HEK293 (cell line): ENCODE measurements at regions not wholly inside any gene's neighbourhood (a gene's known extent, or its start where the extent isn't known, plus 50 kb on each side); places are given as distances from the start of the nearest gene placed in this dataset.

Experiments used
- CTCF ChIA-PET: fragments of 350-600 bp; formaldehyde crosslinking; extraction: SDS; loops from one replicate; lab custom pipeline; 2021; ENCODE audit warnings: antibody characterized with exemption; lab: Yijun Ruan, JAX
- POLR2A ChIA-PET: fragments of 300-600 bp; formaldehyde crosslinking; extraction: SDS; loops from one replicate; lab custom pipeline; 2020; ENCODE audit warnings: antibody characterized with exemption, inconsistent platforms; lab: Yijun Ruan, JAX
- H3K27ac ChIP-seq: fragments of 200-500 bp; sonication (Bioruptor generic); 2 replicates; pipeline ENCODE4 v1.5.1; 2014; ENCODE audit warnings: low read depth, low read length, control low read depth, inconsistent platforms; ENCODE audit errors: extremely low read depth
- H3K36me3 ChIP-seq, 2 experiments: fragments of 200-500 bp in 1 of 2; sonication (Bioruptor generic) in 1 of 2; 1 replicate in 1 of 2; 2 replicates in 1 of 2; pipeline ENCODE4 v1.5.1; 2014 to 2017; ENCODE audit warnings: inconsistent platforms in 2 of 2, low read length in 2 of 2; ENCODE audit not compliant: control insufficient read depth in 2 of 2, insufficient read depth in 1 of 2
- H3K4me1 ChIP-seq: fragments of 200-500 bp; sonication (Bioruptor generic); 2 replicates; pipeline ENCODE4 v1.5.1; 2014; ENCODE audit warnings: mild to moderate bottlenecking, low read length, inconsistent platforms; ENCODE audit not compliant: control insufficient read depth, insufficient read depth
- H3K4me3 ChIP-seq: 2 replicates; pipeline ENCODE4 v1.5.1; 2011; ENCODE audit warnings: low read depth, mild to moderate bottlenecking, control low read depth, low read length, moderate library complexity
- H3K9me3 ChIP-seq: fragments of 200-500 bp; sonication (Bioruptor generic); 2 replicates; pipeline ENCODE4 v1.5.1; 2014; ENCODE audit warnings: low read depth, low read length, inconsistent platforms; ENCODE audit not compliant: control insufficient read depth, insufficient read depth
- EGR2 ChIP-seq: fragments of 450-650 bp; formaldehyde crosslinking; IDR thresholded peaks from 2 replicates; pipeline ENCODE4 v1.5.1; 2016; ENCODE audit warnings: low read depth, missing biosample characterization, missing genetic modification characterization
- KLF10 ChIP-seq: fragments of 450-650 bp; IDR thresholded peaks from 2 replicates; pipeline ENCODE4 v1.5.1; 2018; ENCODE audit warnings: missing biosample characterization, mild to moderate bottlenecking, missing genetic modification characterization
- RBAK ChIP-seq: fragments of 450-650 bp; formaldehyde crosslinking; IDR thresholded peaks from 2 replicates; pipeline ENCODE4 v1.5.1; 2016; ENCODE audit warnings: missing biosample characterization, missing genetic modification characterization
- SALL2 ChIP-seq: fragments of 450-650 bp; formaldehyde crosslinking; IDR thresholded peaks from 2 replicates; pipeline ENCODE4 v1.5.0; 2017; ENCODE audit warnings: missing biosample characterization, mild to moderate bottlenecking, missing genetic modification characterization, borderline replicate concordance
- SP7 ChIP-seq: fragments of 450-650 bp; formaldehyde crosslinking; IDR thresholded peaks from 2 replicates; pipeline ENCODE4 v1.5.1; 2016; ENCODE audit warnings: missing biosample characterization, missing genetic modification characterization
- ZFP3 ChIP-seq: fragments of 450-650 bp; formaldehyde crosslinking; IDR thresholded peaks from 2 replicates; pipeline ENCODE4 v1.5.1; 2016; ENCODE audit warnings: low read depth, missing biosample characterization, missing genetic modification characterization
- ZFP69B ChIP-seq: fragments of 450-650 bp; formaldehyde crosslinking; IDR thresholded peaks from 2 replicates; pipeline ENCODE4 v1.5.1; 2016; ENCODE audit warnings: missing biosample characterization, missing genetic modification characterization
- ZIC2 ChIP-seq: fragments of 450-650 bp; formaldehyde crosslinking; IDR thresholded peaks from 2 replicates; pipeline ENCODE4 v1.5.1; 2016; ENCODE audit warnings: missing biosample characterization, missing genetic modification characterization
- ZNF211 ChIP-seq: fragments of 450-650 bp; formaldehyde crosslinking; IDR thresholded peaks from 2 replicates; pipeline ENCODE4 v1.5.1; 2016; ENCODE audit warnings: low read depth, missing biosample characterization, missing genetic modification characterization
- ZNF239 ChIP-seq: fragments of 450-650 bp; formaldehyde crosslinking; IDR thresholded peaks from 2 replicates; pipeline ENCODE4 v1.5.1; 2016; ENCODE audit warnings: missing biosample characterization, missing genetic modification characterization
- ZNF37A ChIP-seq: fragments of 450-650 bp; IDR thresholded peaks from 2 replicates; pipeline ENCODE4 v1.5.1; 2018; ENCODE audit warnings: missing biosample characterization, missing genetic modification characterization
- ZNF404 ChIP-seq: fragments of 450-650 bp; formaldehyde crosslinking; IDR thresholded peaks from 2 replicates; pipeline ENCODE4 v1.5.1; 2017; ENCODE audit warnings: missing biosample characterization, missing genetic modification characterization
- ZNF521 ChIP-seq: fragments of 450-650 bp; formaldehyde crosslinking; IDR thresholded peaks from 2 replicates; pipeline ENCODE4 v1.5.1; 2017; ENCODE audit warnings: missing biosample characterization, mild to moderate bottlenecking, missing genetic modification characterization
- ZNF544 ChIP-seq: fragments of 450-650 bp; formaldehyde crosslinking; IDR thresholded peaks from 2 replicates; pipeline ENCODE4 v1.5.0; 2017; ENCODE audit warnings: missing biosample characterization, missing genetic modification characterization
- ZNF558 ChIP-seq: fragments of 450-650 bp; formaldehyde crosslinking; IDR thresholded peaks from 2 replicates; pipeline ENCODE4 v1.5.1; 2016; ENCODE audit warnings: missing biosample characterization, missing genetic modification characterization
- ZNF610 ChIP-seq: fragments of 450-650 bp; formaldehyde crosslinking; IDR thresholded peaks from 2 replicates; pipeline ENCODE4 v1.5.1; 2016; ENCODE audit warnings: missing biosample characterization, missing genetic modification characterization, borderline replicate concordance
- ZNF660 ChIP-seq: fragments of 450-650 bp; IDR thresholded peaks from 2 replicates; pipeline ENCODE4 v1.5.1; 2018; ENCODE audit warnings: missing biosample characterization, mild to moderate bottlenecking, missing genetic modification characterization
- ZNF677 ChIP-seq: fragments of 450-650 bp; IDR thresholded peaks from 2 replicates; pipeline ENCODE4 v1.5.0; 2018; ENCODE audit warnings: missing biosample characterization, mild to moderate bottlenecking, missing genetic modification characterization, moderate library complexity
- ZNF777 ChIP-seq: fragments of 450-650 bp; formaldehyde crosslinking; IDR thresholded peaks from 2 replicates; pipeline ENCODE4 v1.5.1; 2017; ENCODE audit warnings: missing biosample characterization, missing genetic modification characterization, borderline replicate concordance
- ZXDB ChIP-seq: fragments of 450-650 bp; formaldehyde crosslinking; IDR thresholded peaks from 2 replicates; pipeline ENCODE4 v1.5.1; 2016; ENCODE audit warnings: missing biosample characterization, missing genetic modification characterization
- TF ChIP-seq, protein P1 (sequence below): fragments of 450-650 bp; formaldehyde crosslinking; IDR thresholded peaks from 2 replicates; pipeline ENCODE4 v1.5.1; 2017; ENCODE audit warnings: missing biosample characterization, missing genetic modification characterization

DNA sequence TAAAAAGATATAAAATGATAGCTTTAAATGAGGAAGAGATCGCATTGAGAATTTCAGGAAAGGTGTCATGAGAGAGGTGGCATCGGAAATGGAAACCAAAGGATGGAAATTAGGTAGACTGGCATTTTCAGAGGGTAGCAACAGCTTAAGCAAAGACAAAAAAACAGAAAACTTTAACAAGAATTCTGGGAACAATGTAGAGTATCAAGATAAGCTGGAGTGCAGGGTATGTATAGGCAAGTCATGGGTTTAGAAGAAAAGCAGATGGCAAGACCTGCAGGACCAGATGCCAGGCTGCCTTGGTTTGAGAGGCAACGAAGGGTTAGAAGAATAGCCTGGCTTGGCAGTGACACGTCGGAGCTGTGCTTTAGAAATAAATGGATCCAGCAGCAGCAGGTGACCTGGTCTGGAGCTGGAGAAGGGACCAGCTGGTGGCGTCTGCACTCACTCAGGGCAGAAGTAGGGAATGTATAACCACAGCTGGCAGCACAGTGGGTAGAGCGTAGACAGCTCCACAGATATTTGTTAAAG lies 149.4 kb upstream of the TIAM1 start:
- TF ChIP-seq KLF10 (tag by site-specific recombination) (no peak), ZNF558 (peak; percentile 92)
- no peak overlapping the region for H3K4me3 ChIP-seq
- no peaks in the 10 kb centered on the region for H3K9me3 ChIP-seq
- H3K27ac ChIP-seq, result no peak overlapping the region
- H3K4me1 ChIP-seq, result peaks cover 20% of the 10 kb centered on the region
- ChIA-PET CTCF (interaction anchor here (1.4 to 1.7 kb wide), 3 partner anchors 8 to 87 kb away, joined by 4 to 5 read pairs (median 5); no protein-coding TSS in a partner anchor), POLR2A (interaction anchor here (1.0 to 1.2 kb wide), 2 partner anchors 64 to 66 kb away, joined by 3 to 5 read pairs; no protein-coding TSS in a partner anchor)
- H3K36me3 ChIP-seq, result no peaks in the 10 kb centered on the region; a peak in 1 of 3 replicates

DNA sequence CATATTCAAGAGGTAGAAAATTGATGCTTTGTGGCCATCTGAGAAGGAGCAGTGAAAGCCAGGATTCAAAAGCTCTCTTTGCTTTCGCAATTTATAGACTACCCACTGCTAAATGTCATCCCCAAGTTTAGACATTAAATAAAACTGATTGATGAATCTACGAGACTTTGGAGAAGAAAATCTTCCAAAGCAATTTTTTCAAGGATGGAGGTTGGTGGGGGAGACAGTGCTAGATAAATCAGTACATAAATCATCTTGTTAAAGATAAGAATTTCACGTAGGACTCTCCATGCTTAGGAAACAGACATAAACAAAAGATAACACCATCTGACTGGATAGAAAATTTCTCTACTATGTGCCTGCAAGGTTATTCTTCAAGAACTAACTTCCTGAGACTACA lies 147.6 kb upstream of the TIAM1 start:
- Histone ChIP-seq H3K9me3 (no peaks in the 10 kb centered on the region), H3K4me1 (peaks cover 9% of the 10 kb centered on the region), H3K27ac (no peak overlapping the region), H3K4me3 (no peak overlapping the region), H3K36me3 (no peaks in the 10 kb centered on the region; a peak in 1 of 3 replicates)
- ChIA-PET CTCF (interaction anchor here (0.5 to 1.1 kb wide), 6 partner anchors 8 to 210 kb away, joined by 3 to 5 read pairs (median 3); no protein-coding TSS in a partner anchor), POLR2A (interaction anchor here (1.0 kb wide), 1 partner anchor 66 kb away, joined by 3 read pairs; no protein-coding TSS in a partner anchor)
- TF ChIP-seq ZNF404 (tag by site-specific recombination), result no peak
- TF ChIP-seq ZNF660 (tag by site-specific recombination), result no peak
- 0 out of 2 replicates have a peak, but pooled peaks have one; percentile 21 for TF ChIP-seq ZXDB (tag by site-specific recombination)
- no peak for TF ChIP-seq ZFP3
- no peak for TF ChIP-seq SALL2 (tag by site-specific recombination)
- TF ChIP-seq ZIC2 (tag by site-specific recombination), result no peak
- TF ChIP-seq, protein P1, sequence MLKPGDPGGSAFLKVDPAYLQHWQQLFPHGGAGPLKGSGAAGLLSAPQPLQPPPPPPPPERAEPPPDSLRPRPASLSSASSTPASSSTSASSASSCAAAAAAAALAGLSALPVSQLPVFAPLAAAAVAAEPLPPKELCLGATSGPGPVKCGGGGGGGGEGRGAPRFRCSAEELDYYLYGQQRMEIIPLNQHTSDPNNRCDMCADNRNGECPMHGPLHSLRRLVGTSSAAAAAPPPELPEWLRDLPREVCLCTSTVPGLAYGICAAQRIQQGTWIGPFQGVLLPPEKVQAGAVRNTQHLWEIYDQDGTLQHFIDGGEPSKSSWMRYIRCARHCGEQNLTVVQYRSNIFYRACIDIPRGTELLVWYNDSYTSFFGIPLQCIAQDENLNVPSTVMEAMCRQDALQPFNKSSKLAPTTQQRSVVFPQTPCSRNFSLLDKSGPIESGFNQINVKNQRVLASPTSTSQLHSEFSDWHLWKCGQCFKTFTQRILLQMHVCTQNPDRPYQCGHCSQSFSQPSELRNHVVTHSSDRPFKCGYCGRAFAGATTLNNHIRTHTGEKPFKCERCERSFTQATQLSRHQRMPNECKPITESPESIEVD (tag by site-specific recombination), result peak; percentile 82
- TF ChIP-seq ZNF610, result no peak
- TF ChIP-seq ZNF677, result no peak
- TF ChIP-seq ZNF777 (tag by site-specific recombination), result no peak
- no peak for TF ChIP-seq SP7
- TF ChIP-seq ZNF239 (tag by site-specific recombination), result no peak
- no peak for TF ChIP-seq ZNF211
- TF ChIP-seq EGR2 (tag by site-specific recombination), result peak; percentile 24; the same call in 1 of the 2 replicates
- no peak for TF ChIP-seq RBAK (tag by site-specific recombination)

DNA sequence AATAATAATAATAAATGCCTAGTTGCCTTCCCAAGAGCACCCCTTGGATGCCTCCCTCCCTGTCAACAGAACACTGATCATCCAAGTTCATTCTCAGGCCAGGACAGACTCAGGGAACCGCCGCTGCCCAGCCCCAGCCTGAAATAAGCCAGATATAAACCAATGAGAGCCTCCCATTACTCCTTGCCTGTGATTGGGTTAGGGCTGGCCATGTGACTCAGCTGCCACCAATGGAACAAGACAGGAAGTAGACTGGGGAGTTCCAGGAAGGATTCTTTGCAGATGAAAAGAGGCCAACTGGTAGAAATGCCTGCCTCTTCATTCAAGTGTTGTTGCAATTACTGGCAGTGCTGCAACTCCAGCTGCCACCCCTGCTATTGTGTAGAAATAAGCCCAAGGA lies 146.4 kb upstream of the TIAM1 start:
- Histone ChIP-seq H3K9me3 (no peaks in the 10 kb centered on the region), H3K36me3 (peaks cover 0 to 6% of the 10 kb centered on the region in 2 experiments; a peak in 2 of 3 replicates), H3K4me3 (no peak overlapping the region), H3K4me1 (peaks cover 9% of the 10 kb centered on the region), H3K27ac (no peak overlapping the region)
- TF ChIP-seq ZFP69B (tag by site-specific recombination), result no peak
- TF ChIP-seq ZNF37A (tag by site-specific recombination), result no peak
- TF ChIP-seq ZNF544, result no peak
- no peak for TF ChIP-seq ZNF521 (tag by site-specific recombination)
- ChIA-PET POLR2A (no interaction called here), CTCF (no interaction called here)
